Heart left ventricle (tissue), 13 donors: ENCODE measurements at regions not wholly inside any gene's neighbourhood (a gene's known extent, or its start where the extent isn't known, plus 50 kb on each side); places are given as distances from the start of the nearest gene placed in this dataset.
"Not testable (repeated sequence)": the region's sequence is repeated elsewhere in the genome, so short reads cannot be mapped to it uniquely, and the experiment has no call there.

Source experiments
- CTCF ChIP-seq, 12 donors: fragments of 200-600 bp; sonication (generic) in 4 of 12; IDR thresholded peaks; one replicate each; pipeline versions ENCODE4 v1.5.0 to v1.8.0; 2018 to 2022; ENCODE audit warnings: antibody characterized with exemption in 12 of 12, mild to moderate bottlenecking in 5 of 12
- POLR2A ChIP-seq, 2 donors: fragments of 450-650 bp; IDR thresholded peaks; one replicate each; pipeline ENCODE4 v1.6.1; 2017; ENCODE audit warnings: antibody characterized with exemption in 2 of 2, mild to moderate bottlenecking in 2 of 2, moderate library complexity in 2 of 2
- donor health status: ischemic (EF 13 %, LVEDD 7.1; RV severe dilation, severe dysfunction).
- donor health status: DM: no; HTN: yes; CAD: no.
- donor health status: DM: no; HTN: no; CAD: no.
- donor health status: ischemic (EF 25% LVEDD 6.9; RV normal size, moderate dysfunction).
- donor health status: ischemic (EF 25% LVEDD 5.7; RV mildly dilated, moderate dysfunction).
- donor health status: ischemic (EF 35%, LVEDD 5.7; RV mildly dilated, moderate dysfunction).
- donor health status: nonischemic (EF 11% LVEDD 7.7; RV severe dilation, severe dysfunction).
- donor health status: DM: yes; HTN: yes; CAD: no.
- donor health status: PGD.
- donor health status: ischemic (EF 29% LVEDD 5.4; RV normal size, mild dysfunction).
- donor health status: nonischemic (EF 23%, LVEDD 6.1; RV moderate dilation, normal function).

DNA sequence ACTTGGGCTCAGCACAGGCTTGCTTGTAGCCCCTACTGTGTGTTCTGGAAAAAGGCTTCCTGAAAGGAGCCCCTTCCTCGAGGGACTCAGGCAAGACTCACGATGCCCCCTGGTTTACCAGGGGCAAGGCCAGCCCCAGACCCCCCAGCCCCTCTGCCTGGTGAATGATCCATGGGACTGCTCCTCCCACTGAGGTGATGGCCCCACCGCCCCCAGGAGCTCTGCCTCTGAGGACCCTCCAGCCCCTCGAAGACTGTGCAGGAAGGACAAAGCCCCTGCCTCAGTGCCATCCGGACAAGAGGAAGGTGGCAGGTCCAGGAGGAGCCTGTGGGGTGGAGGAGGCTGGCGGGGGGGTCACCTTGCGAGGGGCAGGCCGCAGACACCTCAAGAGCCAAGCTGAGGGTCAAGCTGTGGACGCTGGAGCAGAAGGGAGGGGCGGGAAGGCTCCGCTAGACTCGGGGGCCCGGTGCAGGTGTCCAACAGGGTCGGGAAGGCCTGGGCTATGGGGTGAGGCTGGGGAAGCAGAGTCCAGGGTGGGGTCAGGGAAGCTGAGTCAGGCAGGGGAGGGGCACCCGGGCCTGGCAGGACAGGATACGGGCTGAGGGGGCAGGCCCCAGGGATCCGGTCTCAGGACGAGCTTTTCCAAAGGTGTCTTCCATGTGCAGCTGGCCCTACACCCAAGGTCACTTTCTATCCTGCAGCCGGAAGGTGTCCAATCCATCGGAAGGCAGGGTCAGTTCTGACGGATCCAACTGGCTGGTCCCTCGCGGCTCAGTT, 64.9 kb upstream of the LRPAP1 start:
- not testable (repeated sequence) for TF ChIP-seq CTCF, POLR2A (IDR thresholded peaks at IDR 0.05)
